NCI-H446 (cell line): ENCODE measurements at regions not wholly inside any gene's neighbourhood (a gene's known extent, or its start where the extent isn't known, plus 50 kb on each side); places are given as distances from the start of the nearest gene placed in this dataset.

ENCODE experiments used
- DNase-seq, 2 experiments: peaks; one replicate each; lab custom pipeline; 2025; lab: John Stamatoyannopoulos, UW

GRCh38 chr17:51487947-51488346 is 227.6 kb downstream of the UTP18 start:
- peak in 1 of 2 experiments; percentile 37 for DNase-seq

DNA sequence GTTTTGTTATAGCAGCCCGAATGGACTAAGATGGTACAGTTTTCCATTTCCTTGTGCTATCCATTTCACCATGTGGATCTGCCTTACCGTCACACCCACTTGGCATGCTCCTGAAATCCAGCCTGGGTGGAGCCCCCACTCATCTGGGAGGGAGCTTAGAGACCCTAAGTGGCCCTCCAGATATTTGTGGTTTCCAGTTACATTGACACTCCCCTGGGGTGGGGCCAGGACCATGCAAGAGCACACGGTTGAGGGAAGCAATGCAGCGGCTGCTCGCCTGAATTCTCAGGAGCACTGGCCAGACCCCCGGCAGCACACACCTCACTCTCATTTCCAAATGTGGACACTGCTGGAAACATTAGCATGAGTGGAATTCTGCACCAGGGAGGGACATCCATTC is 231.1 kb downstream of the UTP18 start:
- no peak for DNase-seq

DNA sequence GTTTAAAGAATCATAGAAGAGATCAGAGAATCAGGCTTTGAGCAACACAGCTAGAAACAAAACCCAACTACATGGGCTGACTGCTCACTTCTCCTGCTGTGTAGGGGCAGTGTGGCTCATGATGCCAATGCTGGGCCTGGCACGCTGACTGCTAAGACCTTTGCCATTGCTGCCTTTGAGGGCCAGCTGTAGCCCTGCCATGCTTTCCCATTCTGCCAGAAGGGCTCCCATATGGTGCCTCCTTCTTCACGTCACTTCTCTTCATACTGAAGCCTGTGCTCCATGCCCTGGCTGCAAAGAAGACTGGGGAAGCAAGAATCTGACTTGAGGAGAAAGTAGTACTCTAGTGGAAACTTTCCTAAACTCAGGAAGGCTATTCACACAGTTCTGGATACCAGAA is 232.9 kb downstream of the UTP18 start:
- DNase-seq: peak in 1 of 2 experiments; percentile 55

GRCh38 chr17:51496378-51496777 is 236.0 kb downstream of the UTP18 start:
- no peak for DNase-seq

GRCh38 chr17:51499897-51500296 is 239.6 kb downstream of the UTP18 start:
- DNase-seq: peak; percentile 82 to 94

DNA sequence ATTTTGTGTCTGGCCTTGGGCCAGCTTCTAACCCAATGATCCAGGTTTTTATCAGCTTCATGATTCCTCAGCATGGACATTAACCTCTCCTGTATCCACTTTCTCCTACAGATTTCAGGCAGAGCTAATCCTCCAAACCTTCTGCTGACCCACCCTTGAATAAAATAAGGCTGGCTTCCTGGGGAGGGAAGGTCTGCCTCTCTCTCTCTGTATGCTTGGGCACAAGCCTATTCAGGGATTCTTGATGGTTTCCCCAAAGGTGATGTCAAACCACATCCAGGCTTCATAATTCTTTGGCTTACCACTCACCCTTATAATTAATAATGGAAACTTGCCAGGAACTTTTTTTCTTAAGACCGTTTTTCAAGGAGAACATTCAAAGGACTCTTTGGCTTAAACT is 240.1 kb downstream of the UTP18 start:
- DNase-seq: peak; percentile 82 to 90

GRCh38 chr17:51505450-51505849 is 245.1 kb downstream of the UTP18 start:
- no peak for DNase-seq

GRCh38 chr17:51507444-51507843 is 247.1 kb downstream of the UTP18 start:
- DNase-seq: peak; percentile 30 to 70

DNA sequence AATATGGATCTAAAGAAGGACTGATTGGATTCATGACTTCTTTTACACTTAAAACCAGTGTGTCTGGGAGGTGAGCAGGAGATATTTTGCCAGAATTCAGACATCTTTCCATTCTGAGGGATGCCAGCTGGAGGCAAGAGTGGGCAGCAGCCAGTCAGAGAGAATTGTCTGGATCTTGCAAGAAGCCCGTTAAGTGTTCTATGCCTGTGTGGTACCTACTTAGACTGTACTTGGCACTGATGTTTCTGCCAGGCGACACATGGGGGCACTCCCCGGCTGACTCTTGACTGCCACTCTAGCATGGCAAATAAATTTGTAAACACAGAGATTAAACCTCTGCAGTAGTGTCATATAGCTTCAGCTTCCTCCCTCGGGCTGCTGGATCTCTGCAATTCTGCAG is 247.7 kb downstream of the UTP18 start:
- peak in 1 of 2 experiments; percentile 39 for DNase-seq

- DNase-seq: no peak
These were observed 250.6 kb downstream of the UTP18 start for GRCh38 chr17:51510940-51511339.

DNA sequence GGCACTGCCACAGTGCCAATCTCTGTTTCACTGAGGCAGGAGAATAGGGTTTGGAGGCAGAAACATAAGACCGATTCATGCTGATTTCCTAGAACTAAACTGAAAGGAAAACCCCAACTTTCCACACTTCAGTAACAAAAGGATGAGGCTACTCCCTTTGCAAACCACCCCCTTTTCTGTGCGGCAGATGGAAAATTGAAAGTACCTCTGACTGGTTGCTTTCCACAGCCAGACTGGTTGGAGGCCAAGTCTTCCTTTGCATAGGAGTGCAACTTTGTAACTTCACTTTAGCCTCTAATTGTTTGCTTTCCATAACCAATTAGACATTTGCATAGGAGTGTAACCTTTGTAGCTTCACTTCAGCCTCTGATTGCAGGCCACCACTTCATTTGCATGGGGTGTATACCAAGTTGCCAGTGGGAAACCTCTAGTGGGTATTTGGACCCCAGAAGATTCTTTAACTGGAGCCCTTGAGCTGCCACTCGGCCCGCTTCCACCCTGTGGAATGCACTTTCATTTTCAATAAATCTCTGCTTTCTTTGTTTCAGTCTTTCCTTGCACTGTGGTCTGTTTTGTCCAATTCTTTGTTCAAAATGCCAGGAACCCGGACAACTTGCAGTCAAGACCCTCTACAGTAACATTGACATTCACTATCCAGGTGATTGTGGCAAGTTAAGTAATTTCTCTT is 252.0 kb downstream of the UTP18 start:
- DNase-seq: no peak

DNA sequence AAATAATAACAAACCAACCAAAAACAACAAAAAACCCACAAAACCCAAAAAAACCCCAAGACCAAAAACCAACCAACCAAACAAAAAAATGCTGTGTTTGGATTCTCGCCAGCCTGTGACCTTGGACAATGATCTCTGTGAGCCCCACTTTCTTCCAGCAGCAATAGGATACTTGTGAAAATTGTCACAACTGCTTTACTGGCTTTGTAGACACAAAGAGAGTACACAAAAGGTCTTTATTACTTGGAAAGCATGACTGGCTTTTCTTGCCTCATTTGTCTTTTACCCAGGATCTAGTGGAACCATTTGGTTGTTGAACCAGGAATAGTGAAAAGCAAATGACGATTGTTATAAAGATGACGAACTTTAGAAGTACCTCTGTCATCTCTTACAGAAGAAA is 256.6 kb downstream of the UTP18 start:
- no peak for DNase-seq

GRCh38 chr17:51524524-51524923 is 264.2 kb downstream of the UTP18 start:
- DNase-seq: no peak

- DNase-seq: no peak
These were observed 266.2 kb downstream of the UTP18 start for GRCh38 chr17:51526507-51526906.

GRCh38 chr17:51527225-51527982 is 267.1 kb downstream of the UTP18 start:
- no peak for DNase-seq

GRCh38 chr17:51528111-51528510 is 267.8 kb downstream of the UTP18 start:
- no peak for DNase-seq

GRCh38 chr17:51533219-51533618 is 272.9 kb downstream of the UTP18 start:
- DNase-seq: no peak

GRCh38 chr17:51533821-51534220 is 273.5 kb downstream of the UTP18 start:
- no peak for DNase-seq

GRCh38 chr17:51536627-51537026 is 276.3 kb downstream of the UTP18 start:
- no peak for DNase-seq

DNA sequence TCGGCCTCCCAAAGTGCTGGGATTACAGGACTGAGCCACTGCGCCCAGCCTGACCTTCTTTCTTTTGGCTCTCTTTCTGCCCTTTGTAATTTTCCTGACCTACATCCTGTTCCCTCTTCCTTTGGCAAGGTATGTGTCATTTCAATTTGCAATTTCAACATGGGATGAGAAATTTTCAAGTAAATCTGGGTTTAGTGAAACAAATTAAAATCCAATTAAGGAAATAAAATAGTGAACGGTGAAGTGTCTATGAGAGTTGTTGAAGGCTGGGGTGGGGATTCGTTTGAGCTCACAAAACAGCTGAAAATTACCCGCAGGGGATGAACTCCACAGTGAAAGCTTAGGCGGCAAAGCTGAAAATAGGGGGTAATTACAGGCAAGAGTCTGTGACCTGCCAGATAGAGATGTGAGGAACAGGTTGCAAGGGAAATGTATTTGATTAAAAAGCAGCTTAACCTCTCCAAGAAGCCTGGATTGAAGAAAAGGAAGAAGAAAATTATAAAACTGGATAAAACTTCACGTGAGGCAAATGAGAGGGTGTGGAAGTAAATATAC is 277.7 kb downstream of the UTP18 start:
- no peak for DNase-seq

- peak in 1 of 2 experiments; percentile 17 for DNase-seq
These were observed 279.8 kb downstream of the UTP18 start for GRCh38 chr17:51540151-51540550.

DNA sequence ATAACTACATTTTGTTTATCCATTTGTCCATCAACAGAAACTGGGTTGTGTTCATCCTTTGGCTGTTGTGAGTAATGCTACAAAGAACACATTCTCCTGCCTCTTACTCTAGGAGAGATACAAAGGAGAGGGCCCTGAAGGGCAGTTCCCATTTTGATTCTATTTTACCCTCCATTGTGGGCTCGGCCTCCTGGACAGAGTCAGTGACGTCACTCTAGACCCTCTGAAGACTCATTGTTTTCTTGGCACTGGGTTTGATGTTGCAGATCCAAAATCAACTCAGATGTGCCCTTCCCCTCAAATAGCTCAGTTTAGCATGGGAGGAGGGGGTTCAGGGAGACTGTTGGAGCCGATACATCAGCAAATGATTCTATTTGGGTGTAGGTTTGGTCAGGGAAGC is 280.9 kb downstream of the UTP18 start:
- no peak for DNase-seq

GRCh38 chr17:51546114-51546513 is 285.8 kb downstream of the UTP18 start:
- no peak for DNase-seq
